Neuronal stem cell (in vitro differentiated cells): ENCODE measurements at regions not wholly inside any gene's neighbourhood (a gene's known extent, or its start where the extent isn't known, plus 50 kb on each side); places are given as distances from the start of the nearest gene placed in this dataset.

Experiments
- DNase-seq: peaks from one replicate; pipeline ENCODE4 v3.0.0-alpha.2; 2013; ENCODE audit warnings: low spot score
- H2AFZ ChIP-seq: one replicate; pipeline ENCODE4 v1.6.1; 2013; ENCODE audit warnings: mild to moderate bottlenecking, low read length, inconsistent platforms
- H2AK5ac ChIP-seq: 2 replicates; pipeline ENCODE4 v1.6.1; 2013; ENCODE audit warnings: low read depth, mild to moderate bottlenecking, inconsistent platforms, low read length, moderate library complexity, mixed read lengths
- H2BK120ac ChIP-seq: 2 replicates; pipeline ENCODE4 v1.6.1; 2013; ENCODE audit warnings: low read depth, mild to moderate bottlenecking, inconsistent platforms, low read length, moderate library complexity, mixed read lengths
- H2BK12ac ChIP-seq: one replicate; pipeline ENCODE4 v1.6.1; 2013; ENCODE audit warnings: low read length, inconsistent platforms
- H2BK15ac ChIP-seq: 2 replicates; pipeline ENCODE4 v1.6.1; 2013; ENCODE audit warnings: mild to moderate bottlenecking, low read length, inconsistent platforms, mixed read lengths
- H2BK5ac ChIP-seq: one replicate; pipeline ENCODE4 v1.6.1; 2013; ENCODE audit warnings: inconsistent platforms, mild to moderate bottlenecking, low read length, moderate library complexity
- H3K14ac ChIP-seq: one replicate; pipeline ENCODE4 v1.6.1; 2013; ENCODE audit warnings: low read length, inconsistent platforms
- H3K18ac ChIP-seq: 2 replicates; pipeline ENCODE4 v1.6.1; 2013; ENCODE audit warnings: low read length, inconsistent platforms
- H3K23ac ChIP-seq: 2 replicates; pipeline ENCODE4 v1.6.1; 2013; ENCODE audit warnings: low read depth, mild to moderate bottlenecking, mixed read lengths, low read length, inconsistent platforms; ENCODE audit not compliant: poor library complexity
- H3K27ac ChIP-seq: replicated peaks from 3 replicates; pipeline ENCODE4 v1.5.1; 2013; ENCODE audit warnings: low read length, inconsistent platforms
- H3K27me3 ChIP-seq, 3 experiments: 2 replicates each; pipeline ENCODE4 v1.6.1; 2013; ENCODE audit warnings: low read length in 3 of 3, mild to moderate bottlenecking in 2 of 3, inconsistent platforms in 1 of 3, low read depth in 1 of 3, mixed read lengths in 1 of 3, moderate library complexity in 1 of 3; ENCODE audit not compliant: control insufficient read depth in 3 of 3, insufficient read depth in 3 of 3
- H3K36me3 ChIP-seq, 2 donors: replicated peaks in 1 of 2; 2 replicates each; pipeline ENCODE4 v1.6.1; 2013; ENCODE audit warnings: low read length in 2 of 2; ENCODE audit not compliant: control insufficient read depth in 2 of 2, insufficient read depth in 2 of 2
- H3K4ac ChIP-seq: 2 replicates; pipeline ENCODE4 v1.6.1; 2013; ENCODE audit warnings: inconsistent platforms, mild to moderate bottlenecking, low read length, moderate library complexity
- H3K4me1 ChIP-seq, 2 donors: 1 replicate in 1 of 2; 2 replicates in 1 of 2; pipeline ENCODE4 v1.6.1; 2013; ENCODE audit warnings: low read length in 2 of 2, low read depth in 1 of 2; ENCODE audit not compliant: control insufficient read depth in 2 of 2, insufficient read depth in 1 of 2
- H3K4me2 ChIP-seq: one replicate; pipeline ENCODE4 v1.6.1; 2013; ENCODE audit warnings: mild to moderate bottlenecking, low read length, inconsistent platforms; ENCODE audit not compliant: insufficient read depth, poor library complexity, severe bottlenecking
- H3K4me3 ChIP-seq, 2 donors: 2 replicates each; pipeline ENCODE4 v1.5.1; 2013; ENCODE audit warnings: low read length in 2 of 2, mild to moderate bottlenecking in 2 of 2, inconsistent platforms in 1 of 2, moderate library complexity in 1 of 2
- H3K79me1 ChIP-seq: one replicate; pipeline ENCODE4 v1.6.1; 2013; ENCODE audit warnings: low read depth, mild to moderate bottlenecking, inconsistent platforms, low read length, moderate library complexity
- H3K9ac ChIP-seq: one replicate; pipeline ENCODE4 v1.6.1; 2013; ENCODE audit warnings: mild to moderate bottlenecking, low read depth, low read length, inconsistent platforms; ENCODE audit not compliant: poor library complexity
- H3K9me3 ChIP-seq, 2 donors: replicated peaks in 1 of 2; 2 replicates each; pipeline versions ENCODE3 to v1.6.1; 2013; ENCODE audit warnings: low read length in 2 of 2, mild to moderate bottlenecking in 2 of 2, inconsistent platforms in 1 of 2, low read depth in 1 of 2, mixed read lengths in 1 of 2, moderate library complexity in 1 of 2; ENCODE audit not compliant: control insufficient read depth in 2 of 2, insufficient read depth in 1 of 2
- H4K8ac ChIP-seq: one replicate; pipeline ENCODE4 v1.6.1; 2013; ENCODE audit warnings: low read depth, mild to moderate bottlenecking, inconsistent platforms, low read length, moderate library complexity
- H4K91ac ChIP-seq: one replicate; pipeline ENCODE4 v1.6.1; 2013; ENCODE audit warnings: low read length, low read depth, mild to moderate bottlenecking, inconsistent platforms; ENCODE audit not compliant: poor library complexity
- whole genome bisulfite sequencing, 2 donors: extraction: QIAGEN DNeasy Blood & Tissue Kit; methylation state at CpG; one replicate each; pipeline ENCODE4 v1.1.7; 2013; ENCODE audit warnings: missing lambda C conversion rate in 2 of 2, mixed read lengths in 1 of 2; ENCODE audit not compliant: insufficient read length in 2 of 2, insufficient replicate concordance in 1 of 2; ENCODE audit errors: extremely low coverage in 2 of 2; 5-methylcytosine and 5-hydroxymethylcytosine counted together

DNA sequence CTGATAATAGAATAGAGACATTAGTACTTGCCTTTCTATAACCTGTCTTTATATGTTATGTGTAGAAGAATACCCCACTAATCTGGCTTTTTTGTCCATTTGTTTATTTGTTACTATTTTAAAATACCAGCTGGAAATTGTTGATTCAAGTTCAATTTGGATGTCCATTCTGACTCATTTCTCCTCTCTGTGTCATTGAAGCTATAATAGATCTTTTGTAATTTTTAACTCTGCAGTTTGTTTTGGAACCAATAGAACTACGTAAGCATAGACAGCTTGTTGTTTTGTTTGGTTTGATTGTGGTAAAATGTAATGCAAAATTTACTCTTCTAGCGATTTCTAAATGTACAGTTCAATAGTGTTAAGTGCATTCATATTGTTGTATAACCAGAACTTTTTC, 390.4 kb downstream of the ZIC1 start:
- no peak for DNase-seq
- WGBS, 2 donors, result no CpG with 5 or more reads among the region's 2 CpGs
- no peak overlapping the region for H4K91ac ChIP-seq

DNA sequence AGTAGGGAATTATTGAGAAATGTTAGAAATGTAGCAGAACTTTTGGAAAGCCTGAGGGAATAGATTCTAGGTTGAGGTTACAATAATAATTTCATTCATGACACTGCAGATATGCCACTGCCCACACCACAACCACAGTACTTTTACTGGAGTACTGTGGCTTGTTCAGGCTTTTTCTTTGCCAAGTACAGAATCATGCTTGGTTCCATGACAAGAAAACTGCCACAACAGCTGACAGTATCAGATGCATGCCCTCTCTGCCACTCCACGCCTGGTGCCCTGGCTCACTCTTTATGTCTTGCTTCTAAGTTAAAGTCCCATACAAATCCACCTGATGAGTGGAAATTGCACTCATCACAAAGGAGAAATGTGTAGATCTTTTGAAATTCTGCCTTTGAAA, 398.6 kb downstream of the ZIC1 start:
- Histone ChIP-seq H3K4me1 (no peaks in the 10 kb centered on the region), H4K8ac (no peak overlapping the region), H4K91ac (no peak overlapping the region), H3K9ac (no peak overlapping the region), H2BK5ac (no peak overlapping the region), H3K4me2 (no peak overlapping the region), H3K27me3 (no peaks in the 10 kb centered on the region), H2BK120ac (no peak overlapping the region), H2BK15ac (no peak overlapping the region), H3K36me3 (no peaks in the 10 kb centered on the region), H2AK5ac (no peak overlapping the region), H3K4me3 (no peak overlapping the region), H3K9me3 (no peaks in the 10 kb centered on the region), H3K14ac (no peak overlapping the region), H3K4ac (no peak overlapping the region), H3K18ac (no peak overlapping the region), H3K23ac (no peak overlapping the region), H2BK12ac (no peak overlapping the region), H3K27ac (no peak overlapping the region), H3K79me1 (no peaks in the 10 kb centered on the region), H2AFZ (no peak overlapping the region)
- no CpG with 5 or more reads among the region's 1 CpG for WGBS, 2 donors
- DNase-seq, result no peak

More for the DNA sequence above, 390.4 kb downstream of the ZIC1 start:
- no peak overlapping the region for H3K4ac ChIP-seq
- no peak overlapping the region for H2BK12ac ChIP-seq
- no peak overlapping the region for H3K18ac ChIP-seq
- H3K36me3 ChIP-seq, result no peaks in the 10 kb centered on the region
- no peak overlapping the region for H2BK120ac ChIP-seq
- H2AFZ ChIP-seq, result no peak overlapping the region
- no peaks in the 10 kb centered on the region for H3K9me3 ChIP-seq
- H4K8ac ChIP-seq, result no peak overlapping the region
- no peak overlapping the region for H3K9ac ChIP-seq
- no peaks in the 10 kb centered on the region for H3K79me1 ChIP-seq
- no peak overlapping the region for H2BK15ac ChIP-seq
- no peak overlapping the region for H2AK5ac ChIP-seq
- no peak overlapping the region for H3K23ac ChIP-seq
- no peaks in the 10 kb centered on the region for H3K4me1 ChIP-seq
- H2BK5ac ChIP-seq, result no peak overlapping the region
- no peak overlapping the region for H3K14ac ChIP-seq
- no peak overlapping the region for H3K4me2 ChIP-seq
- H3K27me3 ChIP-seq, result no peaks in the 10 kb centered on the region
- no peak overlapping the region for H3K27ac ChIP-seq
- no peak overlapping the region for H3K4me3 ChIP-seq

DNA sequence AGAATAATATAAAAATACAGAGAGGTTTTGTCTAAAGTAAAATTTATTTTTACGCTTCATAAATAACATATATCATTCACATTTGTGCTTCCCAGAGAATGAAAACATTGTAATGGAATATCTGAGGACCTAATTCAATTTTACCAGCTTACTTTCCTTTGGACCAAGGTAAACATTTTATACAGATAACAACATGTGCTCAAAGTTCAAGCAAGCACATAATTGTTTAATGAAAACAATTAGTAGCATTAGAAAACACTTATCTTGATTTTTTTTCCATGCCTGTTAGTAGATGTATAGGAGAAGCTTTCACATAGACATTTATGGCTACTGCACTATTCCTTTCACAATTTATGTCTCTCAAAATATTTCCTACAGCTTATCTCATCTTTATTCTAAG, 400.0 kb downstream of the ZIC1 start:
- Histone ChIP-seq H3K27me3 (no peaks in the 10 kb centered on the region), H2AFZ (no peak overlapping the region), H4K91ac (no peak overlapping the region), H3K36me3 (no peaks in the 10 kb centered on the region), H3K4ac (no peak overlapping the region), H2AK5ac (no peak overlapping the region), H3K79me1 (no peaks in the 10 kb centered on the region), H3K27ac (no peak overlapping the region), H2BK5ac (no peak overlapping the region), H3K4me1 (no peaks in the 10 kb centered on the region), H2BK120ac (no peak overlapping the region), H3K23ac (no peak overlapping the region), H3K4me3 (no peak overlapping the region), H3K9me3 (no peaks in the 10 kb centered on the region), H3K9ac (no peak overlapping the region), H3K14ac (no peak overlapping the region), H2BK15ac (no peak overlapping the region), H4K8ac (no peak overlapping the region), H3K4me2 (no peak overlapping the region), H2BK12ac (no peak overlapping the region), H3K18ac (no peak overlapping the region)
- DNase-seq, result no peak
- WGBS, 2 donors, result no CpG with 5 or more reads among the region's 1 CpG

DNA sequence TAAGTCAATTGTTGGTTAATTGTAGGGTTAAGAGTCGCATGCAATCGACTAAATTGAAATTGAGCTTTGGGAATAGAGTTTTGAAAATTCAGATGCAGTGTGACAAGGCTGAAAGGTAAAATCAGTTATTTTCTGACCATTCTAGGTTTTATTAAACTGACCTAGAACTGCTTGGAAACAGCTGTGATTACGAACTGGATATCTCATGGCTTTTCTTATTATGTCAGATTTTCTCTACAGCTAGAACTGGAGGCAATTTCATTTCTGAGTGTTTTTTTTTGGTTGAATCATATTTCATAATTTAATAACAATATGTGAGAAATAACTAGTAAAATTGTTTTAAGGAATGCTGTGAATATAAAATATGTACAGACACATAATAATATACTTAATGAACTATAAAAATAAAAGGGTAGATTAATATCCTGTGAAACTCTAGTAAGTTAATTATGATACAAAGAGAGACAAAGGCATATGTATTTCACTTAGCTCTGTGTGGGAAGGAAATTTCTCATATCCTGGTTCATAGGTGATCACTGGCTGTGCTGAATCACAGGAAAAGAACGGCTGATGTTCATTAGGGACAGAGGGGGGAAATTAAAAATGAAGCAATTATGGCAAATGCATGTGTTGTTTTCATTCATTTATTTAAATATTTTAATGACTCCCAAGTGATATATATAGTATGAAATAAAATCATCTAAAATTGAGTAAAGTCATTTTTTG, 403.2 kb downstream of the ZIC1 start:
- no CpG with 5 or more reads among the region's 4 CpGs for WGBS, 2 donors
- Histone ChIP-seq H4K8ac (no peak overlapping the region), H3K27ac (no peak overlapping the region), H2AFZ (no peak overlapping the region), H3K36me3 (no peaks in the 10 kb centered on the region), H2AK5ac (no peak overlapping the region), H3K9ac (no peak overlapping the region), H2BK5ac (no peak overlapping the region), H3K4me3 (no peak overlapping the region), H3K4me1 (no peaks in the 10 kb centered on the region), H3K27me3 (no peaks in the 10 kb centered on the region), H2BK12ac (no peak overlapping the region), H3K14ac (no peak overlapping the region), H3K18ac (no peak overlapping the region), H2BK120ac (no peak overlapping the region), H3K79me1 (no peaks in the 10 kb centered on the region), H3K9me3 (no peaks in the 10 kb centered on the region), H3K4ac (no peak overlapping the region), H4K91ac (no peak overlapping the region), H2BK15ac (no peak overlapping the region), H3K4me2 (no peak overlapping the region), H3K23ac (no peak overlapping the region)
- DNase-seq, result no peak
